ENCODE measurements at regions not wholly inside any gene's neighbourhood (a gene's known extent, or its start where the extent isn't known, plus 50 kb on each side); places are given as distances from the start of the nearest gene placed in this dataset.
"Not testable (repeated sequence)": the region's sequence is repeated elsewhere in the genome, so short reads cannot be mapped to it uniquely, and the experiment has no call there.

- DNase-seq (ENCODE audit: low spot score) = no peak
Measured at GRCh38 chr7:68980011-68980410, 618.3 kb upstream of the AUTS2 start.

GRCh38 chr7:68980432-68980831, 617.8 kb upstream of the AUTS2 start:
- not testable (repeated sequence) for DNase-seq (ENCODE audit: low spot score)

GRCh38 chr7:68984306-68984705, 614.0 kb upstream of the AUTS2 start:
- no peak for DNase-seq (ENCODE audit: low spot score)

GRCh38 chr7:68994841-68995240, 603.4 kb upstream of the AUTS2 start:
- DNase-seq (ENCODE audit: low spot score) = no peak

- no peak for DNase-seq (ENCODE audit: low spot score)
Measured at GRCh38 chr7:68998136-68998535, 600.1 kb upstream of the AUTS2 start.

- DNase-seq (ENCODE audit: low spot score) = no peak
Measured at GRCh38 chr7:69002416-69002815, 595.9 kb upstream of the AUTS2 start.

- no peak for DNase-seq (ENCODE audit: low spot score)
Measured at GRCh38 chr7:69012149-69012548, 586.1 kb upstream of the AUTS2 start.

GRCh38 chr7:69017208-69017607, 581.1 kb upstream of the AUTS2 start:
- no peak for DNase-seq (ENCODE audit: low spot score)

- DNase-seq (ENCODE audit: low spot score) = no peak
Measured at GRCh38 chr7:69018200-69018599, 580.1 kb upstream of the AUTS2 start.

GRCh38 chr7:69019437-69019836, 578.8 kb upstream of the AUTS2 start:
- no peak for DNase-seq (ENCODE audit: low spot score)

- no peak for DNase-seq (ENCODE audit: low spot score)
Measured at GRCh38 chr7:69020536-69020935, 577.7 kb upstream of the AUTS2 start.

- no peak for DNase-seq (ENCODE audit: low spot score)
Measured at GRCh38 chr7:69025249-69025648, 573.0 kb upstream of the AUTS2 start.

GRCh38 chr7:69032848-69033247, 565.4 kb upstream of the AUTS2 start:
- no peak for DNase-seq (ENCODE audit: low spot score)

- no peak for DNase-seq (ENCODE audit: low spot score)
Measured at GRCh38 chr7:69035826-69036225, 562.4 kb upstream of the AUTS2 start.

- no peak for DNase-seq (ENCODE audit: low spot score)
Measured at GRCh38 chr7:69036301-69036700, 562.0 kb upstream of the AUTS2 start.

- no peak for DNase-seq (ENCODE audit: low spot score)
Measured at GRCh38 chr7:69038915-69039314, 559.4 kb upstream of the AUTS2 start.

- no peak for DNase-seq (ENCODE audit: low spot score)
Measured at GRCh38 chr7:69042138-69042537, 556.1 kb upstream of the AUTS2 start.

- DNase-seq (ENCODE audit: low spot score) = peak; percentile 67
Measured at GRCh38 chr7:69047151-69047754, 551.0 kb upstream of the AUTS2 start.

- no peak for DNase-seq (ENCODE audit: low spot score)
Measured at GRCh38 chr7:69049326-69049725, 548.9 kb upstream of the AUTS2 start.

- no peak for DNase-seq (ENCODE audit: low spot score)
Measured at GRCh38 chr7:69052447-69052846, 545.8 kb upstream of the AUTS2 start.

- DNase-seq (ENCODE audit: low spot score) = no peak
Measured at GRCh38 chr7:69060516-69060915, 537.8 kb upstream of the AUTS2 start.

GRCh38 chr7:69062020-69062765, 536.1 kb upstream of the AUTS2 start:
- DNase-seq (ENCODE audit: low spot score) = no peak

GRCh38 chr7:69067397-69067796, 530.9 kb upstream of the AUTS2 start:
- no peak for DNase-seq (ENCODE audit: low spot score)

GRCh38 chr7:69070476-69070875, 527.8 kb upstream of the AUTS2 start:
- no peak for DNase-seq (ENCODE audit: low spot score)

Measured in left forelimb (tissue), 1 donor.